Dermis blood vessel endothelial cell (primary cell): ENCODE measurements at regions not wholly inside any gene's neighbourhood (a gene's known extent, or its start where the extent isn't known, plus 50 kb on each side); places are given as distances from the start of the nearest gene placed in this dataset.

Experiments used
- DNase-seq: peaks from one replicate; pipeline ENCODE4 v3.0.0; 2010

- DNase-seq, result no peak
Measured at GRCh38 chr12:127060310-127060847, 1206.6 kb upstream of the TMEM132C start.

- DNase-seq, result no peak
Measured at GRCh38 chr12:127060933-127061332, 1206.0 kb upstream of the TMEM132C start.

- DNase-seq, result no peak
Measured at GRCh38 chr12:127063339-127064072, 1203.5 kb upstream of the TMEM132C start.

- no peak for DNase-seq
Measured at GRCh38 chr12:127064207-127064606, 1202.8 kb upstream of the TMEM132C start.

GRCh38 chr12:127065595-127065994 lies 1201.4 kb upstream of the TMEM132C start:
- DNase-seq, result no peak

- no peak for DNase-seq
Measured at GRCh38 chr12:127070515-127071157, 1196.3 kb upstream of the TMEM132C start.

GRCh38 chr12:127074161-127074560 lies 1192.8 kb upstream of the TMEM132C start:
- no peak for DNase-seq

GRCh38 chr12:127075981-127076380 lies 1191.0 kb upstream of the TMEM132C start:
- no peak for DNase-seq

- no peak for DNase-seq
Measured at GRCh38 chr12:127077262-127078045, 1189.5 kb upstream of the TMEM132C start.

- DNase-seq, result peak; percentile 38
Measured at GRCh38 chr12:127078577-127079350, 1188.2 kb upstream of the TMEM132C start.

- no peak for DNase-seq
Measured at GRCh38 chr12:127079636-127080035, 1187.3 kb upstream of the TMEM132C start.

GRCh38 chr12:127081058-127081457 lies 1185.9 kb upstream of the TMEM132C start:
- no peak for DNase-seq

GRCh38 chr12:127083008-127083949 lies 1183.7 kb upstream of the TMEM132C start:
- DNase-seq, result peak; percentile 54

- no peak for DNase-seq
Measured at GRCh38 chr12:127101076-127101475, 1165.9 kb upstream of the TMEM132C start.

- no peak for DNase-seq
Measured at GRCh38 chr12:127106041-127106440, 1160.9 kb upstream of the TMEM132C start.

- no peak for DNase-seq
Measured at GRCh38 chr12:127106697-127107096, 1160.3 kb upstream of the TMEM132C start.

- DNase-seq, result no peak
Measured at GRCh38 chr12:127107744-127108143, 1159.2 kb upstream of the TMEM132C start.

- DNase-seq, result peak; percentile 3
Measured at GRCh38 chr12:127108360-127109215, 1158.4 kb upstream of the TMEM132C start.

GRCh38 chr12:127113945-127114344 lies 1153.0 kb upstream of the TMEM132C start:
- DNase-seq, result no peak

GRCh38 chr12:127115468-127116035 lies 1151.4 kb upstream of the TMEM132C start:
- DNase-seq, result no peak
